ENCODE measurements at regions not wholly inside any gene's neighbourhood (a gene's known extent, or its start where the extent isn't known, plus 50 kb on each side); places are given as distances from the start of the nearest gene placed in this dataset.

GRCh38 chr3:165994293-165994692 lies 157.1 kb upstream of the BCHE start:
- Histone ChIP-seq H2AFZ (ENCODE audit: low read depth, low read length) (no peak overlapping the region), H3F3A (ENCODE audit: insufficient read depth, low read length, poor library complexity, severe bottlenecking) (no peaks in the 10 kb centered on the region), H3K27me3 (ENCODE audit: insufficient read depth, low read depth, low read length) (no peaks in the 10 kb centered on the region), H3K9me3 (ENCODE audit: low read length) (no peaks in the 10 kb centered on the region), H3K9me2 (ENCODE audit: insufficient read depth, low read length) (no peaks in the 10 kb centered on the region), H3K36me3 (ENCODE audit: insufficient read depth, low read length) (no peaks in the 10 kb centered on the region), H4K20me1 (ENCODE audit: insufficient read depth) (no peaks in the 10 kb centered on the region), H3K9ac (ENCODE audit: low read length) (no peak overlapping the region), H3K27ac (ENCODE audit: low read length) (no peak overlapping the region), H3K4me2 (ENCODE audit: low read length) (no peak overlapping the region), H3K4me3 (ENCODE audit: low read length) (no peak overlapping the region), H3K79me2 (replicated peaks; ENCODE audit: insufficient read depth, low read length) (no peaks in the 10 kb centered on the region)
- TF ChIP-seq, protein P1, sequence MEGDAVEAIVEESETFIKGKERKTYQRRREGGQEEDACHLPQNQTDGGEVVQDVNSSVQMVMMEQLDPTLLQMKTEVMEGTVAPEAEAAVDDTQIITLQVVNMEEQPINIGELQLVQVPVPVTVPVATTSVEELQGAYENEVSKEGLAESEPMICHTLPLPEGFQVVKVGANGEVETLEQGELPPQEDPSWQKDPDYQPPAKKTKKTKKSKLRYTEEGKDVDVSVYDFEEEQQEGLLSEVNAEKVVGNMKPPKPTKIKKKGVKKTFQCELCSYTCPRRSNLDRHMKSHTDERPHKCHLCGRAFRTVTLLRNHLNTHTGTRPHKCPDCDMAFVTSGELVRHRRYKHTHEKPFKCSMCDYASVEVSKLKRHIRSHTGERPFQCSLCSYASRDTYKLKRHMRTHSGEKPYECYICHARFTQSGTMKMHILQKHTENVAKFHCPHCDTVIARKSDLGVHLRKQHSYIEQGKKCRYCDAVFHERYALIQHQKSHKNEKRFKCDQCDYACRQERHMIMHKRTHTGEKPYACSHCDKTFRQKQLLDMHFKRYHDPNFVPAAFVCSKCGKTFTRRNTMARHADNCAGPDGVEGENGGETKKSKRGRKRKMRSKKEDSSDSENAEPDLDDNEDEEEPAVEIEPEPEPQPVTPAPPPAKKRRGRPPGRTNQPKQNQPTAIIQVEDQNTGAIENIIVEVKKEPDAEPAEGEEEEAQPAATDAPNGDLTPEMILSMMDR (IDR thresholded peaks at IDR 0.05; ENCODE audit: poor library complexity, severe bottlenecking) = no peak
- TF ChIP-seq EZH2 (IDR thresholded peaks at IDR 0.05; ENCODE audit: borderline replicate concordance, insufficient read depth, low read length, poor library complexity, severe bottlenecking) (no peak), TAF1 (IDR thresholded peaks at IDR 0.05; ENCODE audit: low read depth) (no peak), SMC3 (conservative IDR thresholded peaks at IDR 0.05; ENCODE audit: poor library complexity) (no peak), POLR2AphosphoS5 (IDR thresholded peaks at IDR 0.05) (no peak)

GRCh38 chr3:165984589-165984988 lies 147.4 kb upstream of the BCHE start:
- no peaks in the 10 kb centered on the region for H3K79me2 ChIP-seq (replicated peaks; ENCODE audit: insufficient read depth, low read length)
- H3K4me3 ChIP-seq (ENCODE audit: low read length) = no peak overlapping the region
- no peaks in the 10 kb centered on the region for H4K20me1 ChIP-seq (ENCODE audit: insufficient read depth)
- H3K9ac ChIP-seq (ENCODE audit: low read length) = no peak overlapping the region
- H2AFZ ChIP-seq (ENCODE audit: low read depth, low read length) = no peak overlapping the region
- H3K4me2 ChIP-seq (ENCODE audit: low read length) = no peak overlapping the region
- H3K27ac ChIP-seq (ENCODE audit: low read length) = no peak overlapping the region
- no peaks in the 10 kb centered on the region for H3K9me2 ChIP-seq (ENCODE audit: insufficient read depth, low read length)
- no peaks in the 10 kb centered on the region for H3K27me3 ChIP-seq (ENCODE audit: insufficient read depth, low read depth, low read length)
- no peaks in the 10 kb centered on the region for H3F3A ChIP-seq (ENCODE audit: insufficient read depth, low read length, poor library complexity, severe bottlenecking)
- H3K9me3 ChIP-seq (ENCODE audit: low read length) = no peaks in the 10 kb centered on the region
- H3K36me3 ChIP-seq (ENCODE audit: insufficient read depth, low read length) = no peaks in the 10 kb centered on the region
- TF ChIP-seq, protein P2, sequence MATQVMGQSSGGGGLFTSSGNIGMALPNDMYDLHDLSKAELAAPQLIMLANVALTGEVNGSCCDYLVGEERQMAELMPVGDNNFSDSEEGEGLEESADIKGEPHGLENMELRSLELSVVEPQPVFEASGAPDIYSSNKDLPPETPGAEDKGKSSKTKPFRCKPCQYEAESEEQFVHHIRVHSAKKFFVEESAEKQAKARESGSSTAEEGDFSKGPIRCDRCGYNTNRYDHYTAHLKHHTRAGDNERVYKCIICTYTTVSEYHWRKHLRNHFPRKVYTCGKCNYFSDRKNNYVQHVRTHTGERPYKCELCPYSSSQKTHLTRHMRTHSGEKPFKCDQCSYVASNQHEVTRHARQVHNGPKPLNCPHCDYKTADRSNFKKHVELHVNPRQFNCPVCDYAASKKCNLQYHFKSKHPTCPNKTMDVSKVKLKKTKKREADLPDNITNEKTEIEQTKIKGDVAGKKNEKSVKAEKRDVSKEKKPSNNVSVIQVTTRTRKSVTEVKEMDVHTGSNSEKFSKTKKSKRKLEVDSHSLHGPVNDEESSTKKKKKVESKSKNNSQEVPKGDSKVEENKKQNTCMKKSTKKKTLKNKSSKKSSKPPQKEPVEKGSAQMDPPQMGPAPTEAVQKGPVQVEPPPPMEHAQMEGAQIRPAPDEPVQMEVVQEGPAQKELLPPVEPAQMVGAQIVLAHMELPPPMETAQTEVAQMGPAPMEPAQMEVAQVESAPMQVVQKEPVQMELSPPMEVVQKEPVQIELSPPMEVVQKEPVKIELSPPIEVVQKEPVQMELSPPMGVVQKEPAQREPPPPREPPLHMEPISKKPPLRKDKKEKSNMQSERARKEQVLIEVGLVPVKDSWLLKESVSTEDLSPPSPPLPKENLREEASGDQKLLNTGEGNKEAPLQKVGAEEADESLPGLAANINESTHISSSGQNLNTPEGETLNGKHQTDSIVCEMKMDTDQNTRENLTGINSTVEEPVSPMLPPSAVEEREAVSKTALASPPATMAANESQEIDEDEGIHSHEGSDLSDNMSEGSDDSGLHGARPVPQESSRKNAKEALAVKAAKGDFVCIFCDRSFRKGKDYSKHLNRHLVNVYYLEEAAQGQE (IDR thresholded peaks at IDR 0.05; ENCODE audit: borderline replicate concordance) = no peak

DNA sequence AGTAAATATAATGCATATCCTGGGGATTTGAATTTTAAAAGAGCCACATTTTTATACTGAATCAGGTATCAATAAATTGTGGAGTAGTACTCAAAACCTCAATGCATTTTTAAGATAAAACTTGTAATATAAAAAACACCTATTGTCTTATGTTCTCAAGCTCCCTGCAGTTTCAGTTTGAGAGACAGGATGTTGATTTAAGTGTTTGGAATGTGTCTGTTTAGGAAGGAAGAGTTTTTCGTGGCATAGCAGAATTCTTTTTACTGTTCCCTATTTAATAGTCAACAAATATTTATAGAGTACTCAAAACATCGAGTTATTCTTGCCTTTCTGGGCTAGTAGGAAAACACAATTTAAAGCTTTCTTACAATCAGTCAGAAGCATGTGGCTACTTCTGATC lies 146.1 kb upstream of the BCHE start:
- Histone ChIP-seq H3K27me3 (ENCODE audit: insufficient read depth, low read depth, low read length) (no peaks in the 10 kb centered on the region), H3K4me3 (ENCODE audit: low read length) (no peak overlapping the region), H2AFZ (ENCODE audit: low read depth, low read length) (no peak overlapping the region), H3K36me3 (ENCODE audit: insufficient read depth, low read length) (no peaks in the 10 kb centered on the region), H3K9ac (ENCODE audit: low read length) (no peak overlapping the region), H3K27ac (ENCODE audit: low read length) (no peak overlapping the region), H3K4me2 (ENCODE audit: low read length) (no peak overlapping the region), H4K20me1 (ENCODE audit: insufficient read depth) (no peaks in the 10 kb centered on the region), H3K9me2 (ENCODE audit: insufficient read depth, low read length) (no peaks in the 10 kb centered on the region), H3F3A (ENCODE audit: insufficient read depth, low read length, poor library complexity, severe bottlenecking) (no peaks in the 10 kb centered on the region), H3K79me2 (replicated peaks; ENCODE audit: insufficient read depth, low read length) (no peaks in the 10 kb centered on the region), H3K9me3 (ENCODE audit: low read length) (no peaks in the 10 kb centered on the region)
- TF ChIP-seq POLR2AphosphoS5 (IDR thresholded peaks at IDR 0.05) = no peak
- TF ChIP-seq TAF1 (IDR thresholded peaks at IDR 0.05; ENCODE audit: low read depth) = no peak
- no peak for TF ChIP-seq SMC3 (conservative IDR thresholded peaks at IDR 0.05; ENCODE audit: poor library complexity)
- TF ChIP-seq, protein P2 (IDR thresholded peaks at IDR 0.05; ENCODE audit: borderline replicate concordance) = no peak
- TF ChIP-seq, protein P1 (IDR thresholded peaks at IDR 0.05; ENCODE audit: poor library complexity, severe bottlenecking) = no peak
- TF ChIP-seq EZH2 (IDR thresholded peaks at IDR 0.05; ENCODE audit: borderline replicate concordance, insufficient read depth, low read length, poor library complexity, severe bottlenecking) = no peak
- TF ChIP-seq EP300 (conservative IDR thresholded peaks at IDR 0.05; ENCODE audit: poor library complexity, severe bottlenecking) = no peak
- TF ChIP-seq RAD21 (conservative IDR thresholded peaks at IDR 0.05) = no peak
- TF ChIP-seq MXI1 (conservative IDR thresholded peaks at IDR 0.05; ENCODE audit: poor library complexity, severe bottlenecking) = no peak

Data from neural cell (in vitro differentiated cells).